ENCODE measurements at regions not wholly inside any gene's neighbourhood (a gene's known extent, or its start where the extent isn't known, plus 50 kb on each side); places are given as distances from the start of the nearest gene placed in this dataset.

DNA sequence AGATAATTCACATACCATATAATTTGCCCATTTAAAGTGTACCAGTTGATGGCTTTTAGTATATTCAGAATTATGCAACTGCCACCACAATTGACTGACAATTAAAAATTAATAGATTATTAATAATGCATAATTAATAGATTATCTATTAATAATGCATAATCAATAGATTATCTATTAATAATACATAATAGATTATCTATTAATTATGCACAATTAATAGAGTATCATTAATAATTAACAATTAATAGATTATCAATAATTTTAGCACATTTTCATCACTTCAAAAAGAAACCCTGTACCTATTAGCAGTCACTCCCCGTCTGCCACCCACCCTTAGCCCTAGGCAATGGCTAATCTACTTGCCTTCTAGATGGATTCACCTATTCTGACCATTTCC, 108.6 kb upstream of the NR3C2 start:
- TF ChIP-seq POLR2A (IDR thresholded peaks at IDR 0.05): no peak
- TF ChIP-seq, protein P1, sequence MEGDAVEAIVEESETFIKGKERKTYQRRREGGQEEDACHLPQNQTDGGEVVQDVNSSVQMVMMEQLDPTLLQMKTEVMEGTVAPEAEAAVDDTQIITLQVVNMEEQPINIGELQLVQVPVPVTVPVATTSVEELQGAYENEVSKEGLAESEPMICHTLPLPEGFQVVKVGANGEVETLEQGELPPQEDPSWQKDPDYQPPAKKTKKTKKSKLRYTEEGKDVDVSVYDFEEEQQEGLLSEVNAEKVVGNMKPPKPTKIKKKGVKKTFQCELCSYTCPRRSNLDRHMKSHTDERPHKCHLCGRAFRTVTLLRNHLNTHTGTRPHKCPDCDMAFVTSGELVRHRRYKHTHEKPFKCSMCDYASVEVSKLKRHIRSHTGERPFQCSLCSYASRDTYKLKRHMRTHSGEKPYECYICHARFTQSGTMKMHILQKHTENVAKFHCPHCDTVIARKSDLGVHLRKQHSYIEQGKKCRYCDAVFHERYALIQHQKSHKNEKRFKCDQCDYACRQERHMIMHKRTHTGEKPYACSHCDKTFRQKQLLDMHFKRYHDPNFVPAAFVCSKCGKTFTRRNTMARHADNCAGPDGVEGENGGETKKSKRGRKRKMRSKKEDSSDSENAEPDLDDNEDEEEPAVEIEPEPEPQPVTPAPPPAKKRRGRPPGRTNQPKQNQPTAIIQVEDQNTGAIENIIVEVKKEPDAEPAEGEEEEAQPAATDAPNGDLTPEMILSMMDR (IDR thresholded peaks at IDR 0.05): no peak
